ENCODE measurements at regions not wholly inside any gene's neighbourhood (a gene's known extent, or its start where the extent isn't known, plus 50 kb on each side); places are given as distances from the start of the nearest gene placed in this dataset.
A peak's percentile ranks its signal among the peaks of the same experiment; 100 is the strongest.

DNA sequence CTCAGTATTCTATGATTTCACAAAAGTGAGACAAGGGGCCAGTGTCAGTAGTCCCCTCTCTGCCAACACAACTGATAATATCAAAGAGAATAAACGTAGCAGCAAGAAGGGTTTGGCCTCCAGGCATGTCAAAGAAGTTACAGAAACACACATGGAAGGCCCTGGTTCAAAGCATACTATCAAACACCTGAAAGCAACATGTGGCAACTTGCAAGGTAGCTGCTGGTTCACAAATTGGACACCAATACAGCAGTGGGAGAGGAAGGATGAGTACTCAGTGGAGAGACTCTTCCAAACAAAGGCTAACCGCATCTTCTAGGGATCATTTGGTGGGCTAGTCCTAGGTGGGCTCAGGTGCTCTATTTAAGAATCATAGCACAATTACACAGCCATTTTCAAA lies 74.9 kb upstream of the MAOA start:
- Histone ChIP-seq H2AFZ (ENCODE audit: control insufficient read depth, low read length) (no peak overlapping the region), H3K4me3 (ENCODE audit: control insufficient read depth in 2 of 3, extremely low read depth in 1 of 3, insufficient read depth in 2 of 3, low read depth in 1 of 3, low read length in 3 of 3) (no peak overlapping the region), H3K4me1 (ENCODE audit: control insufficient read depth, extremely low read depth, insufficient read depth, low read length) (peaks cover 36% of the 10 kb centered on the region), H3K9me3 (ENCODE audit: control insufficient read depth, low read depth, low read length) (no peaks in the 10 kb centered on the region), H3K79me2 (ENCODE audit: control insufficient read depth, insufficient read depth, low read length) (no peaks in the 10 kb centered on the region), H3K9ac (ENCODE audit: control insufficient read depth, extremely low read depth, insufficient read depth, low read length) (no peak overlapping the region), H3K4me2 (ENCODE audit: control insufficient read depth, extremely low read depth, insufficient read depth, low read depth, low read length) (peak overlapping the region; percentile 57), H3K9me1 (ENCODE audit: control insufficient read depth, extremely low read depth, insufficient read depth, low read length) (no peaks in the 10 kb centered on the region), H4K20me1 (ENCODE audit: control insufficient read depth, extremely low read depth, insufficient read depth, low read length) (no peaks in the 10 kb centered on the region), H3K27me3 (ENCODE audit: control insufficient read depth, extremely low read depth, insufficient read depth, low read length) (no peaks in the 10 kb centered on the region), H3K36me3 (ENCODE audit: control insufficient read depth in 2 of 2, extremely low read depth in 1 of 2, insufficient read depth in 2 of 2, low read length in 2 of 2) (no peaks in the 10 kb centered on the region), H3K27ac (ENCODE audit: control insufficient read depth, insufficient read depth, low read length) (peak overlapping the region; percentile 88)
- TF ChIP-seq EZH2 (IDR thresholded peaks at IDR 0.05; ENCODE audit: low read length): no peak
- TF ChIP-seq, protein P1, sequence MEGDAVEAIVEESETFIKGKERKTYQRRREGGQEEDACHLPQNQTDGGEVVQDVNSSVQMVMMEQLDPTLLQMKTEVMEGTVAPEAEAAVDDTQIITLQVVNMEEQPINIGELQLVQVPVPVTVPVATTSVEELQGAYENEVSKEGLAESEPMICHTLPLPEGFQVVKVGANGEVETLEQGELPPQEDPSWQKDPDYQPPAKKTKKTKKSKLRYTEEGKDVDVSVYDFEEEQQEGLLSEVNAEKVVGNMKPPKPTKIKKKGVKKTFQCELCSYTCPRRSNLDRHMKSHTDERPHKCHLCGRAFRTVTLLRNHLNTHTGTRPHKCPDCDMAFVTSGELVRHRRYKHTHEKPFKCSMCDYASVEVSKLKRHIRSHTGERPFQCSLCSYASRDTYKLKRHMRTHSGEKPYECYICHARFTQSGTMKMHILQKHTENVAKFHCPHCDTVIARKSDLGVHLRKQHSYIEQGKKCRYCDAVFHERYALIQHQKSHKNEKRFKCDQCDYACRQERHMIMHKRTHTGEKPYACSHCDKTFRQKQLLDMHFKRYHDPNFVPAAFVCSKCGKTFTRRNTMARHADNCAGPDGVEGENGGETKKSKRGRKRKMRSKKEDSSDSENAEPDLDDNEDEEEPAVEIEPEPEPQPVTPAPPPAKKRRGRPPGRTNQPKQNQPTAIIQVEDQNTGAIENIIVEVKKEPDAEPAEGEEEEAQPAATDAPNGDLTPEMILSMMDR (optimal IDR thresholded peaks at IDR 0.05 in 1 of 3, IDR thresholded peaks at IDR 0.05 in 1 of 3, conservative IDR thresholded peaks at IDR 0.05 in 1 of 3; ENCODE audit: extremely low read depth in 1 of 3, insufficient read depth in 2 of 3, low read length in 3 of 3): no peak
- dilution Hi-C loops (cut with MboI; ENCODE audit: extremely low pct_ligation_motif_present, low sequenced_read_pairs): no loop called here
- DNase-seq (ENCODE audit: low read depth, low spot score): peak; percentile 44
- FAIRE-seq: peak; percentile 75

GRCh38 chrX:43581888-43582539 lies 74.1 kb upstream of the MAOA start:
- H3K4me1 ChIP-seq (ENCODE audit: control insufficient read depth, extremely low read depth, insufficient read depth, low read length): peaks cover 36% of the 10 kb centered on the region
- TF ChIP-seq EZH2 (IDR thresholded peaks at IDR 0.05; ENCODE audit: low read length): no peak
- TF ChIP-seq, protein P1 (optimal IDR thresholded peaks at IDR 0.05 in 1 of 3, IDR thresholded peaks at IDR 0.05 in 1 of 3, conservative IDR thresholded peaks at IDR 0.05 in 1 of 3; ENCODE audit: extremely low read depth in 1 of 3, insufficient read depth in 2 of 3, low read length in 3 of 3): no peak
- H3K4me3 ChIP-seq (ENCODE audit: control insufficient read depth in 2 of 3, extremely low read depth in 1 of 3, insufficient read depth in 2 of 3, low read depth in 1 of 3, low read length in 3 of 3): no peak overlapping the region
- DNase-seq (ENCODE audit: low read depth, low spot score) (no peak), FAIRE-seq (peak; percentile 73)
- H3K9me1 ChIP-seq (ENCODE audit: control insufficient read depth, extremely low read depth, insufficient read depth, low read length): no peaks in the 10 kb centered on the region
- peak overlapping the region; percentile 57 for H3K4me2 ChIP-seq (ENCODE audit: control insufficient read depth, extremely low read depth, insufficient read depth, low read depth, low read length)
- H3K79me2 ChIP-seq (ENCODE audit: control insufficient read depth, insufficient read depth, low read length): no peaks in the 10 kb centered on the region
- no peaks in the 10 kb centered on the region for H3K9me3 ChIP-seq (ENCODE audit: control insufficient read depth, low read depth, low read length)
- H3K9ac ChIP-seq (ENCODE audit: control insufficient read depth, extremely low read depth, insufficient read depth, low read length): peak overlapping the region; percentile 28
- H3K36me3 ChIP-seq (ENCODE audit: control insufficient read depth in 2 of 2, extremely low read depth in 1 of 2, insufficient read depth in 2 of 2, low read length in 2 of 2): no peaks in the 10 kb centered on the region
- H3K27ac ChIP-seq (ENCODE audit: control insufficient read depth, insufficient read depth, low read length): peak overlapping the region; percentile 88
- H3K27me3 ChIP-seq (ENCODE audit: control insufficient read depth, extremely low read depth, insufficient read depth, low read length): no peaks in the 10 kb centered on the region
- no peak overlapping the region for H2AFZ ChIP-seq (ENCODE audit: control insufficient read depth, low read length)
- dilution Hi-C loops (cut with MboI; ENCODE audit: extremely low pct_ligation_motif_present, low sequenced_read_pairs): no loop called here
- no peaks in the 10 kb centered on the region for H4K20me1 ChIP-seq (ENCODE audit: control insufficient read depth, extremely low read depth, insufficient read depth, low read length)
